Nephron progenitor cell (in vitro differentiated cells): ENCODE measurements at regions not wholly inside any gene's neighbourhood (a gene's known extent, or its start where the extent isn't known, plus 50 kb on each side); places are given as distances from the start of the nearest gene placed in this dataset.

Experiments
- DNase-seq: peaks from one replicate; pipeline ENCODE4 v3.0.0; 2021
- H3K27ac Mint-ChIP-seq: 2 replicates; pipeline ENCODE4 v1.8.0; 2021; ENCODE audit warnings: mild to moderate bottlenecking, moderate library complexity, mixed read lengths
- H3K27me3 Mint-ChIP-seq: 2 replicates; pipeline ENCODE4 v1.8.0; 2021; ENCODE audit warnings: mild to moderate bottlenecking, low read depth, mixed read lengths; ENCODE audit not compliant: poor library complexity
- H3K36me3 Mint-ChIP-seq: 2 replicates; pipeline ENCODE4 v1.8.0; 2021; ENCODE audit warnings: low read depth, mixed read lengths
- H3K4me1 Mint-ChIP-seq: 2 replicates; pipeline ENCODE4 v1.8.0; 2021; ENCODE audit warnings: mixed read lengths
- H3K4me3 Mint-ChIP-seq: 2 replicates; pipeline ENCODE4 v1.8.0; 2021; ENCODE audit warnings: mild to moderate bottlenecking, moderate library complexity, mixed read lengths
- H3K9me3 Mint-ChIP-seq: 2 replicates; pipeline ENCODE4 v1.8.0; 2021; ENCODE audit warnings: mild to moderate bottlenecking, moderate library complexity, mixed read lengths
- CTCF ChIP-seq: fragments of 200-600 bp; sonication (generic); IDR thresholded peaks from 2 replicates; pipeline ENCODE4 v1.5.0; 2021; ENCODE audit warnings: antibody characterized with exemption

- no peaks in the 10 kb centered on the region for H3K9me3 Mint-ChIP-seq
- peaks cover 6% of the 10 kb centered on the region for H3K4me1 Mint-ChIP-seq
- no peak overlapping the region for H3K27ac Mint-ChIP-seq
- no peak for DNase-seq
- peaks cover 7% of the 10 kb centered on the region for H3K27me3 Mint-ChIP-seq
- H3K4me3 Mint-ChIP-seq: no peak overlapping the region
- no peak for TF ChIP-seq CTCF
- no peaks in the 10 kb centered on the region for H3K36me3 Mint-ChIP-seq
These were observed 281.0 kb upstream of the HS6ST1 start for GRCh38 chr2:128599700-128600099.

GRCh38 chr2:128600581-128601297, 282.1 kb upstream of the HS6ST1 start:
- Mint-ChIP-seq H3K4me1 (no peaks in the 10 kb centered on the region), H3K4me3 (no peak overlapping the region), H3K36me3 (no peaks in the 10 kb centered on the region), H3K27ac (no peak overlapping the region), H3K27me3 (peaks cover 7% of the 10 kb centered on the region), H3K9me3 (no peaks in the 10 kb centered on the region)
- DNase-seq: no peak
- TF ChIP-seq CTCF: no peak

- DNase-seq: no peak
- Mint-ChIP-seq H3K27me3 (peaks cover 7% of the 10 kb centered on the region), H3K9me3 (no peaks in the 10 kb centered on the region), H3K27ac (no peak overlapping the region), H3K4me3 (no peak overlapping the region), H3K36me3 (no peaks in the 10 kb centered on the region), H3K4me1 (no peaks in the 10 kb centered on the region)
- TF ChIP-seq CTCF: no peak
These were observed 282.8 kb upstream of the HS6ST1 start for GRCh38 chr2:128601298-128602037.

DNA sequence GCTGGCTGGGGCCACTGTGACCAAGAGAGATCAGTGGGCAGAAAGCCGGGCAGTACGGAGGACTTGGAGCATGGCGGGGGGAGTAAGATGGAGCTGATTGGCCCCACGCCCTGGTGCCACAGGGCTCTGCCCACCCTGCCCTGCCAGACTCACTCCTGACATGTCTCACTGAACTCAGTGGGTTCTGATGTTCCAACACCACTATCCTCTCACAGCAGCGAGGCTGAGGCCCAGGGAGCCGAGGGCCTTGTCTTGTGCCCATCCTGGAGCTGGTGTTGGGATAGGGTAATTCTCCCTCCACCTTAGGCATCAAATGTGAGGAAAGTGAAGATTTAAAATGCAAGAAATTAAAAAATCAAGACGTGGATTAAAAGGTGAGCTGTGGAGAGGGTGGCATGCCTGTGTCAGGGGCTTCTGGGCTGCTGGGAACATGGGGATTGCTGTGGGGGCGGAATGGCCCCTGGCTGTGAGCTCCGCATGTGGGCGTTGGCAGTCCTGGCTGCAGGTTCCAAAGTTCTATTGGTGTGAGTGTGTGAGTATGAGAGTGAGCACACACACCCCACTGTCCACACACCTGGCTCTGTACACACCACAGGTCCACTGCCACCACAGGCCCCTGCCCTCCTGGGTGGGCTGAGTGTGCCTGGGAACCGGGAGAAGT, 283.5 kb upstream of the HS6ST1 start:
- DNase-seq: no peak
- Mint-ChIP-seq H3K9me3 (no peaks in the 10 kb centered on the region), H3K27me3 (peaks cover 7% of the 10 kb centered on the region), H3K27ac (no peak overlapping the region), H3K4me3 (no peak overlapping the region), H3K4me1 (peaks cover 3% of the 10 kb centered on the region), H3K36me3 (no peaks in the 10 kb centered on the region)
- no peak for TF ChIP-seq CTCF

- no peaks in the 10 kb centered on the region for H3K36me3 Mint-ChIP-seq
- H3K9me3 Mint-ChIP-seq: no peaks in the 10 kb centered on the region
- H3K4me1 Mint-ChIP-seq: peaks cover 8% of the 10 kb centered on the region
- H3K4me3 Mint-ChIP-seq: no peak overlapping the region
- DNase-seq: no peak
- H3K27ac Mint-ChIP-seq: no peak overlapping the region
- peaks cover 7% of the 10 kb centered on the region for H3K27me3 Mint-ChIP-seq
- no peak for TF ChIP-seq CTCF
These were observed 284.0 kb upstream of the HS6ST1 start for GRCh38 chr2:128602699-128603101.
